WI38 (cell line): ENCODE measurements at regions not wholly inside any gene's neighbourhood (a gene's known extent, or its start where the extent isn't known, plus 50 kb on each side); places are given as distances from the start of the nearest gene placed in this dataset.

Experiments used
- H3K4me3 ChIP-seq: 2 replicates; pipeline ENCODE4 v1.5.1; 2011; ENCODE audit warnings: low read depth, mild to moderate bottlenecking, control low read depth, low read length
- CTCF ChIP-seq: IDR thresholded peaks from 2 replicates; pipeline ENCODE4 v1.5.1; 2012; ENCODE audit warnings: low read depth, mild to moderate bottlenecking, control low read depth, low read length

GRCh38 chr12:47558625-47559345 is 147.0 kb downstream of the RPAP3 start:
- TF ChIP-seq CTCF = no peak
- no peak overlapping the region for H3K4me3 ChIP-seq

DNA sequence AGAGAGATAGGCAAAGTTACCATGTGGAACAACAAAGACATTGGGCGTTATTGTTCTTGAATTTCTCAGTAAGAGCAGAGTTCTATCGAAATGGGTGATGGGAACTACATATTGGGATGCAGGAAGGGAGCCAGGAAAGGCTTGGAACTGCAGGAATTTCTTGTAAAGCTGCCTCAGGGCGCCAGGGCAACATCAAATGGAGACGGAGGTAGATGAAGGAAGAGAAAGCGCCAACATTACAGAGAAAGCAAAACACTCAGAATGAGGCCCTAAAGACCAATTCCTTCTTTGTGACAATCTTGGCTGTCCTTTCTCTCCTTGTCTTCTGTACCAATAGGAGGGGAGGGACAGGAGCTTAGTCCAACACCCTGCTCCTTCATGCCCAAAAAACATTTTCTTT is 148.4 kb downstream of the RPAP3 start:
- TF ChIP-seq CTCF = no peak

DNA sequence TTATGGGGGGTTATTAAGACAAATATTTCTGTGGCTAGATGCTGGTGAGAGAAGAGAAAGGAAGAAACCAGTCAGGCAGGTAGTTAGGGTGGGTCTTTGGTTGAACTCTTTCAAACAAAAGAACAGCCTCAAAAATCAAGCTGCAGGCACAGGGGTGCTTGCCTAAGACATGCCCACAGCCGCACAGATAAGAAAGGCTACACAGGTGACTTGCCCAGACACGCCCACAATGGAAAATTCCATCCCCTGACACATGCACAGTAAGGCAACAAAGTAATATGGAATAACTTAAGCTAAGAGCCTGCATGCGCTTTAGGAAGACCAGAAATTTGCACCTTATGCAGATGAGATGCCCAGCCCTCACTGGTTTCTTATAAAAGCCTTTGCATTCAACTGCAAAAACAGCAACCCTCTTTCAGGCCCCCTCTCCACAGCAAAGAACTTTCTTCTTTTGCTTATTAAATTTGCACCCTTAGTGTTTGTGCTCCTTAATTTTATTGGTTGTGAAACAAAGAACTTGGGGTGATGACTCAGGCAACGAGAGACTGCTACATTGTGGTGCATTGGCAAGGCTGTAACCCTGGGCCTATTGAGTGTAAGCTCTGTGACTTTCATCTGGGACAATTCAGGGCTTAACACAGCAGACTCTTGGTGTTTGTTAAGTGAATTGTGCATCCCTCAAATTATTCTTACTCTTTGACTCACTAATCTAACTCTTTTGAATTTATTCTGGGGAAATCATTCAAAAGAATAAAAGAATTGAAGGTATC is 149.4 kb downstream of the RPAP3 start:
- no peak overlapping the region for H3K4me3 ChIP-seq
- TF ChIP-seq CTCF = no peak

More for the DNA sequence above, 148.4 kb downstream of the RPAP3 start:
- no peak overlapping the region for H3K4me3 ChIP-seq

GRCh38 chr12:47554046-47554653 is 151.7 kb downstream of the RPAP3 start:
- no peak overlapping the region for H3K4me3 ChIP-seq
- TF ChIP-seq CTCF = no peak

DNA sequence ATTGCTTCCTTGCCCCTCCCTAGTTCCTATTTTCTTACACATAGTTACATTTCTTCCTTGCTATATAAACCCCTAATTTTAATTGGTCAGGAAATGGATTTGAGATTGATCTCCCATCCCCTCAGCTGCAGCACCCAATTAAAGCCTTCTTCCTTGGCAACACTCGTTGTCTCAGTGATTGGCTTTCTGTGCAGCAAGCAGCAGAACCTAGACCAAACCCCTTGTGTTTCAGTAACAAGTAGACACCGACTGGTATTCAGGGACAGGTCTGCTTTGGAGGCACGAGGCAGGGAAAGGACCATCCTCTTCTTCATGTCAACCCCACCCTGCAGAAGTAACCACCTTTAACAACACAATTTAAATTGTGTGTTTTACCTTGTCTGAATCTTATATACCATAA is 152.6 kb downstream of the RPAP3 start:
- no peak for TF ChIP-seq CTCF
- no peak overlapping the region for H3K4me3 ChIP-seq

GRCh38 chr12:47551426-47551851 is 154.4 kb downstream of the RPAP3 start:
- H3K4me3 ChIP-seq = no peak overlapping the region
- TF ChIP-seq CTCF = no peak

DNA sequence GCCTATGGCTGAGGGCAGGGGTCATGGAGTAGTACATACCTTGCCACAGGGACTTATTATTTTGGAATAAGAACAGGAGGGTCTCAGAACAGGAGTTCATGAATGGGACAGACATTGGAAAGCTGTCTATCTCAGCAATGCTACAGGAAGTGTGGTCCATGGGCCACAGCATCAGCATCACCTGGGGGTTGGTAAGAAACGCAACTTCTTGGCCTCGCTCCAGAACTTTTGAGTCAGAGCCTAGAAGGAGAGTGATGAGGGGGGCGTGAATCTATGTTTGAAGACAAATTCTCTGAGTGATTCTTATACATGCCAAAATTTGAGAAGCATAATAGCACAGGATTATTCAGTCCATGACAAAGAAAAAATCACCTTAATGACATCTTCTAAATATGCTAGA is 156.6 kb downstream of the RPAP3 start:
- no peak overlapping the region for H3K4me3 ChIP-seq
- TF ChIP-seq CTCF = no peak
